ENCODE measurements at regions not wholly inside any gene's neighbourhood (a gene's known extent, or its start where the extent isn't known, plus 50 kb on each side); places are given as distances from the start of the nearest gene placed in this dataset.

GRCh38 chr10:123597676-123598075 lies 68.5 kb upstream of the GPR26 start:
- no peak overlapping the region for H2AFZ ChIP-seq
- no peak for DNase-seq

GRCh38 chr10:123599366-123599849 lies 66.7 kb upstream of the GPR26 start:
- H3K9me2 ChIP-seq (ENCODE audit: insufficient read depth), result no peaks in the 10 kb centered on the region
- H3K4me2 ChIP-seq (ENCODE audit: unreplicated experiment), result no peak overlapping the region
- TF ChIP-seq EZH2phosphoT487 (IDR thresholded peaks at IDR 0.05; ENCODE audit: insufficient read depth, low read depth), result no peak
- TF ChIP-seq EZH2 (IDR thresholded peaks at IDR 0.05; ENCODE audit: insufficient read depth, poor library complexity, severe bottlenecking), result no peak
- no peaks in the 10 kb centered on the region for H3K27me3 ChIP-seq (replicated peaks; ENCODE audit: insufficient read depth)
- H3K9ac ChIP-seq, result no peak overlapping the region
- H3K36me3 ChIP-seq (ENCODE audit: low read depth), result no peaks in the 10 kb centered on the region
- no peaks in the 10 kb centered on the region for H3F3A ChIP-seq (ENCODE audit: insufficient read depth)
- no peak overlapping the region for H3K27ac ChIP-seq
- no peaks in the 10 kb centered on the region for H3K79me2 ChIP-seq (ENCODE audit: insufficient read depth)
- no peaks in the 10 kb centered on the region for H3K9me3 ChIP-seq (ENCODE audit: low read depth)
- no peak for DNase-seq
- no peaks in the 10 kb centered on the region for H4K20me1 ChIP-seq (ENCODE audit: insufficient read depth)
- no peak overlapping the region for H3K4me3 ChIP-seq
- in situ Hi-C loops (cut with MboI), result no loop called here
- H2AFZ ChIP-seq, result no peak overlapping the region
- WGBS, 2 experiments (ENCODE audit: low coverage in 1 of 2, low lambda C conversion rate in 2 of 2, missing lambda C conversion rate in 2 of 2), result 29 to 39% methylated on average over 8 of the region's 8 CpGs
- no peaks in the 10 kb centered on the region for H3K4me1 ChIP-seq (ENCODE audit: insufficient read depth)

More at GRCh38 chr10:123597676-123598075, 68.5 kb upstream of the GPR26 start:
- H3K27me3 ChIP-seq (replicated peaks; ENCODE audit: insufficient read depth), result no peaks in the 10 kb centered on the region
- no peak overlapping the region for H3K4me2 ChIP-seq (ENCODE audit: unreplicated experiment)
- no peaks in the 10 kb centered on the region for H3K9me2 ChIP-seq (ENCODE audit: insufficient read depth)
- no peak overlapping the region for H3K4me3 ChIP-seq
- no peaks in the 10 kb centered on the region for H3F3A ChIP-seq (ENCODE audit: insufficient read depth)
- in situ Hi-C loops (cut with MboI), result no loop called here
- no peak overlapping the region for H3K9ac ChIP-seq
- TF ChIP-seq EZH2phosphoT487 (IDR thresholded peaks at IDR 0.05; ENCODE audit: insufficient read depth, low read depth) (no peak), EZH2 (IDR thresholded peaks at IDR 0.05; ENCODE audit: insufficient read depth, poor library complexity, severe bottlenecking) (no peak)
- H4K20me1 ChIP-seq (ENCODE audit: insufficient read depth), result no peaks in the 10 kb centered on the region
- H3K79me2 ChIP-seq (ENCODE audit: insufficient read depth), result no peaks in the 10 kb centered on the region
- no peaks in the 10 kb centered on the region for H3K9me3 ChIP-seq (ENCODE audit: low read depth)
- WGBS, 2 experiments (ENCODE audit: low coverage in 1 of 2, low lambda C conversion rate in 2 of 2, missing lambda C conversion rate in 2 of 2), result 31 to 41% methylated on average over 4 of the region's 4 CpGs
- H3K4me1 ChIP-seq (ENCODE audit: insufficient read depth), result no peaks in the 10 kb centered on the region
- no peak overlapping the region for H3K27ac ChIP-seq
- H3K36me3 ChIP-seq (ENCODE audit: low read depth), result no peaks in the 10 kb centered on the region

GRCh38 chr10:123600177-123600576 lies 66.0 kb upstream of the GPR26 start:
- H3K9ac ChIP-seq, result no peak overlapping the region
- H4K20me1 ChIP-seq (ENCODE audit: insufficient read depth), result no peaks in the 10 kb centered on the region
- DNase-seq, result no peak
- no peak overlapping the region for H2AFZ ChIP-seq
- H3K9me2 ChIP-seq (ENCODE audit: insufficient read depth), result no peaks in the 10 kb centered on the region
- no peak overlapping the region for H3K4me3 ChIP-seq
- no peaks in the 10 kb centered on the region for H3K4me1 ChIP-seq (ENCODE audit: insufficient read depth)
- no peak overlapping the region for H3K27ac ChIP-seq
- no peak overlapping the region for H3K4me2 ChIP-seq (ENCODE audit: unreplicated experiment)
- WGBS, 2 experiments (ENCODE audit: low coverage in 1 of 2, low lambda C conversion rate in 2 of 2, missing lambda C conversion rate in 2 of 2), result 35 to 38% methylated on average over 3 of the region's 3 CpGs
- H3K9me3 ChIP-seq (ENCODE audit: low read depth), result no peaks in the 10 kb centered on the region
- no peak for TF ChIP-seq EZH2phosphoT487 (IDR thresholded peaks at IDR 0.05; ENCODE audit: insufficient read depth, low read depth)
- TF ChIP-seq EZH2 (IDR thresholded peaks at IDR 0.05; ENCODE audit: insufficient read depth, poor library complexity, severe bottlenecking), result no peak
- H3K79me2 ChIP-seq (ENCODE audit: insufficient read depth), result no peaks in the 10 kb centered on the region
- H3F3A ChIP-seq (ENCODE audit: insufficient read depth), result no peaks in the 10 kb centered on the region
- 0 out of 2 replicates have a peak, but pooled peaks cover 2% of the 10 kb centered on the region for H3K27me3 ChIP-seq (replicated peaks; ENCODE audit: insufficient read depth)
- in situ Hi-C loops (cut with MboI), result no loop called here
- H3K36me3 ChIP-seq (ENCODE audit: low read depth), result no peaks in the 10 kb centered on the region

GRCh38 chr10:123603130-123603529 lies 63.0 kb upstream of the GPR26 start:
- in situ Hi-C loops (cut with MboI), result no loop called here
- no peak for TF ChIP-seq EZH2 (IDR thresholded peaks at IDR 0.05; ENCODE audit: insufficient read depth, poor library complexity, severe bottlenecking)
- no peak for TF ChIP-seq EZH2phosphoT487 (IDR thresholded peaks at IDR 0.05; ENCODE audit: insufficient read depth, low read depth)
- no peak for DNase-seq
- Histone ChIP-seq H3K9me2 (ENCODE audit: insufficient read depth) (no peaks in the 10 kb centered on the region), H3K27me3 (replicated peaks; ENCODE audit: insufficient read depth) (peaks cover 3% of the 10 kb centered on the region; the same call in 1 of the 2 replicates), H3K9me3 (ENCODE audit: low read depth) (no peaks in the 10 kb centered on the region), H3K79me2 (ENCODE audit: insufficient read depth) (no peaks in the 10 kb centered on the region), H3K27ac (no peak overlapping the region), H3K4me3 (no peak overlapping the region), H3F3A (ENCODE audit: insufficient read depth) (no peaks in the 10 kb centered on the region), H2AFZ (no peak overlapping the region), H3K36me3 (ENCODE audit: low read depth) (no peaks in the 10 kb centered on the region), H3K9ac (no peak overlapping the region), H3K4me1 (ENCODE audit: insufficient read depth) (no peaks in the 10 kb centered on the region), H4K20me1 (ENCODE audit: insufficient read depth) (no peaks in the 10 kb centered on the region), H3K4me2 (ENCODE audit: unreplicated experiment) (no peak overlapping the region)
- 17 to 20% methylated on average over 4 of the region's 4 CpGs for WGBS, 2 experiments (ENCODE audit: low coverage in 1 of 2, low lambda C conversion rate in 2 of 2, missing lambda C conversion rate in 2 of 2)

- WGBS, 2 experiments (ENCODE audit: low coverage in 1 of 2, low lambda C conversion rate in 2 of 2, missing lambda C conversion rate in 2 of 2), result 25 to 34% methylated on average over 6 of the region's 6 CpGs
- Histone ChIP-seq H3K79me2 (ENCODE audit: insufficient read depth) (no peaks in the 10 kb centered on the region), H3K27ac (no peak overlapping the region), H3K4me2 (ENCODE audit: unreplicated experiment) (no peak overlapping the region), H2AFZ (no peak overlapping the region), H3K9me3 (ENCODE audit: low read depth) (no peaks in the 10 kb centered on the region), H3K27me3 (replicated peaks; ENCODE audit: insufficient read depth) (peaks cover 3% of the 10 kb centered on the region; the same call in 1 of the 2 replicates), H4K20me1 (ENCODE audit: insufficient read depth) (no peaks in the 10 kb centered on the region), H3F3A (ENCODE audit: insufficient read depth) (no peaks in the 10 kb centered on the region), H3K9me2 (ENCODE audit: insufficient read depth) (no peaks in the 10 kb centered on the region), H3K9ac (no peak overlapping the region), H3K4me1 (ENCODE audit: insufficient read depth) (no peaks in the 10 kb centered on the region), H3K4me3 (no peak overlapping the region), H3K36me3 (ENCODE audit: low read depth) (no peaks in the 10 kb centered on the region)
- in situ Hi-C loops (cut with MboI), result no loop called here
- no peak for TF ChIP-seq EZH2 (IDR thresholded peaks at IDR 0.05; ENCODE audit: insufficient read depth, poor library complexity, severe bottlenecking)
- no peak for TF ChIP-seq EZH2phosphoT487 (IDR thresholded peaks at IDR 0.05; ENCODE audit: insufficient read depth, low read depth)
- DNase-seq, result no peak
Measured at GRCh38 chr10:123604506-123604905, 61.6 kb upstream of the GPR26 start.

Measured in GM23248 (cell line).